GM20000 (cell line): ENCODE measurements at regions not wholly inside any gene's neighbourhood (a gene's known extent, or its start where the extent isn't known, plus 50 kb on each side); places are given as distances from the start of the nearest gene placed in this dataset.
"Not testable (repeated sequence)": the region's sequence is repeated elsewhere in the genome, so short reads cannot be mapped to it uniquely, and the experiment has no call there.

Experiments
- DNase-seq: peaks from one replicate; pipeline ENCODE4 v3.0.0; 2012; ENCODE audit warnings: low spot score
- TF ChIP-seq, protein P1 (sequence below): IDR thresholded peaks from 2 replicates; pipeline ENCODE4 v1.5.1; 2012; ENCODE audit warnings: mild to moderate bottlenecking, control low read depth; ENCODE audit errors: extremely low read depth, missing control alignments

DNA sequence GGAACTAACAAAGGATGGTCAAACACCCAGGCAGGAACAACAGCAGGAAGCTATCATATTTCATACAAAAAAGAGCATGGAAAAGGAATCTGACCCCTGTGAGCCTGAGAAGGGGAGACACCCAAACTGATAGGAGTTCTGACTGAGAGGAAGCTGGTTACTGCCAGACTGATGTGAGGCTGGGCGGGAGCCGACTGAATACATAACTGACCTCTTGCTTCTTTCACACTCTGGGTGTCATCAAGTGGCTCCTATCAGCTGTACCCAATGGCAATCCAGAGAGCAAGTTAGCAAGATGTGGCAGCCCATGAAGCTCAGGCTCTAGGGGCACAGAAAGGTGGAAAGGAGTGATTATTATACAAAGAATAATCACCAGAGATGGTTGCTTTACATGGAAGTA, 795.1 kb upstream of the HS3ST5 start:
- no peak for DNase-seq
- TF ChIP-seq, protein P1, sequence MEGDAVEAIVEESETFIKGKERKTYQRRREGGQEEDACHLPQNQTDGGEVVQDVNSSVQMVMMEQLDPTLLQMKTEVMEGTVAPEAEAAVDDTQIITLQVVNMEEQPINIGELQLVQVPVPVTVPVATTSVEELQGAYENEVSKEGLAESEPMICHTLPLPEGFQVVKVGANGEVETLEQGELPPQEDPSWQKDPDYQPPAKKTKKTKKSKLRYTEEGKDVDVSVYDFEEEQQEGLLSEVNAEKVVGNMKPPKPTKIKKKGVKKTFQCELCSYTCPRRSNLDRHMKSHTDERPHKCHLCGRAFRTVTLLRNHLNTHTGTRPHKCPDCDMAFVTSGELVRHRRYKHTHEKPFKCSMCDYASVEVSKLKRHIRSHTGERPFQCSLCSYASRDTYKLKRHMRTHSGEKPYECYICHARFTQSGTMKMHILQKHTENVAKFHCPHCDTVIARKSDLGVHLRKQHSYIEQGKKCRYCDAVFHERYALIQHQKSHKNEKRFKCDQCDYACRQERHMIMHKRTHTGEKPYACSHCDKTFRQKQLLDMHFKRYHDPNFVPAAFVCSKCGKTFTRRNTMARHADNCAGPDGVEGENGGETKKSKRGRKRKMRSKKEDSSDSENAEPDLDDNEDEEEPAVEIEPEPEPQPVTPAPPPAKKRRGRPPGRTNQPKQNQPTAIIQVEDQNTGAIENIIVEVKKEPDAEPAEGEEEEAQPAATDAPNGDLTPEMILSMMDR = no peak

DNA sequence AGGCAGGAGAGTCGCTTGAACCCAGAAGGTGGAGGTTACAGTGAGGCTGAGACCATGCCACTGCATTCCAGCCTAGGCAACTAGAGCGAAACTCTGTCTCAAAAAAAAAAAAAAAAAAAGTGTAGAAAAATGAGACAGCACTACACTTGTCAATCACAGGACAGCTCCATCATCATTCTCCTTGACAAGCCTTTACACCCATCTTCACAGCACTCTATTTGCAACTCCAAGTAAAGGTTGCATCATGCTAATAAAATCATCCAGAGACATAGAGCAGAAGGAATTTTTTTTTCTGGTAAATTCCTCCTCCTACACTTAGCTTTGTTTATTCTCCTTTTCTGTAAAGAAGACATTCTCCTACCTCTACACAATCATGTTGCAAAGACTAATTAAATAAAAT, 791.0 kb upstream of the HS3ST5 start:
- TF ChIP-seq, protein P1 = no peak
- DNase-seq = no peak

DNA sequence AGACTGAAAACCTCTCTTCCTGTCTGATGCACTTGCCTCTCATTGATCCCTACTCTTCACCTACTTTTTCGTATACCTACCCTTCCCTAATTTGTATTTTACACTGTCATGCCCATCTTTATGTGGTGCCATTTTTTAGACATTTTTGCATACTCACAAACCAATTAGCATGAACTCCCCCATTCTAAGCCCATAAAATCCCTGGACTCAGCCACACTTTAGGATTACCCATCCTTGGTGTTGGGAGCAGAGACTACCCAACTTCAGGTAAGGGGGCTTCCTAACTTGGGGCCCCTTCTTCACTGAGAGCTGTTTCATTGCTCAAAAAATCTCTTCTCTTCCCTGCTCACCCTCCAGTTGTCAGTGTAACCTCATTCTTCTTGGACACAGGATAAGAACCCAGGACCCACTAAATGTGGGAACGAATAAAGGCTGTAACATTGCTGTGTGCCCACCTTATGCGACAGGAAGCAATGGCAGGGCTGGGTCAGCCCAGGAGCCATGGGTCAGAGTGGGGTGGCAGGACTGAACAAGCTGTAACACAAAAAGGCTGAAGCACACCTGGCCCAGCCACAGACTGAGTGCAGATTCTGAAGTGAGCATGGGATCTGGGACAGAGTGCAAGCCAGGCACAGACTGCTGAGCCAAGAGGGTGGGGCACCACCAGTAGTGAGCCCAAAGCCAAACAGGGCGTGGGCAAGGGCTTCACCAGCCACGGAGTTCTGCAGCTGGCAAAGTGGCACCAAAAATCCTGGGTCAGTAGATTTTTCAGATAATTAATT, 789.1 kb upstream of the HS3ST5 start:
- TF ChIP-seq, protein P1 = no peak
- DNase-seq = no peak

DNA sequence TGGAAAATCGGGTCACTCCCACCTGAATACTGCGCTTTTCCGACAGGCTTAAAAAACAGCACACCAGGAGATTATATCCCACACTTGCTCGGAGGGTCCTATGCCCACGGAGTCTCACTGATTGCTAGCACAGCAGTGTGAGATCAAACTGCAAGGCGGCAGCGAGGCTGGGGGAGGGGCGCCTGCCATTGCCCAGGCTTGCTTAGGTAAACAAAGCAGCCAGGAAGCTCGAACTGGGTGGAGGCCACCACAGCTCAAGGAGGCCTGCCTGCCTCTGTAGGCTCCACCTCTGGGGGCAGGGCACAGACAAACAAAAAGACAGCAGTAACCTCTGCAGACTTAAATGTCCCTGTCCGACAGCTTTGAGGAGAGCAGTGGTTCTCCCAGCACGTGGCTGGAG, 778.7 kb upstream of the HS3ST5 start:
- DNase-seq = not testable (repeated sequence)

DNA sequence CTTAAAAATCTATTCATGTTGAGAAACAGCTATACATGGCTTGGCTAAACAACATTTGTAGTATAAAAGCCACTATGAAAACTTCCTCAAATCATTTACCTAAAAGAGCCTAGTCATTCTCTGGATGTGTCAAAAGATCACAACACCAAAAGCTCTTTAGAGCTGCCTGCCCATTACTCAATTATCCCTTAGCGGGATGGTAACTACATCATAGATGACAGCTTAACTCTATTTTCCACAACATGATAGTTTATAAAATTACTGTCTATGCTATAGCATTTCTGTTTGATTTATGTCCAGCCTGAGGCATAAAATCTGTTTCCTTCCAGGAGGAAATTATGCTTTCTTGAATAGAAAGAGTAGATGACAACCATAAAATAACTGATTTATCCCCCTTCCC, 777.6 kb upstream of the HS3ST5 start:
- TF ChIP-seq, protein P1 = no peak
- DNase-seq = no peak

DNA sequence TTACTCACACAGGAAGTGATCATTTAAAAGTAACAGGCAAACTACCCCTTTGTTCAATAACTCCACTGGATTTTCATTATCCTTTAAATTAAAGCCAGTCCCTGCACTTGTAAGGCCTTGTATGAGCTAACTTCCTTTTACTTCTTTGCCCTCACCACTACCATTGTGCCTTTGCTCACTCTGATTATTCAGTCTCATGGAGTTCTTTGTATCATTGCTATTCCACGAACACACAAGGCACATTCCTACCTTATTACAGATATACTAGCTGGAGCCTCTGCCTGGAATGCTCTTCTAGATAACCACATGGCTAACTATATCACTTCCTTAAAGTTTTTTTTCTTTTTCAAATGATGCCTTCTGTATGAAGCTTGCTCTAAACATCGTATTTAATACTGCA, 748.6 kb upstream of the HS3ST5 start:
- no peak for DNase-seq
- TF ChIP-seq, protein P1 = no peak

DNA sequence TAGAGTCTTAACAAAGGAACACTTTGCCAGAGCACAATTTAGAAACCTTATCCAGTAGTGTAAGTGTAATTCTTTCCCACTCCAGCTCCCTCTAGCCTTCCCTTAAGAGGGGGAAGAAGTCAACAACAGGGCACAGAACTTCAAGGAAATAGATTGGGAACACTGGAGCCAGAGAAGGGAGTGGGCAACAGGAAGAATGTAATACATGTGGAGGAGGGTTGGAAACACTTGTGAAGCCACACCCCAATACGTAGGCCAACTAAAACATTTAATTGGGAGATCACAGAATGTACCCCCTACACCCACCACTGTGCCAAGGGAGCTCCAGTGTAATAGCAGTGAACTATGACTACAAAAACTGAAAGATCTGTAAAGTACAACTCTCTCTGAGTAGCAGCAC, 735.7 kb upstream of the HS3ST5 start:
- TF ChIP-seq, protein P1 = no peak
- DNase-seq = no peak

DNA sequence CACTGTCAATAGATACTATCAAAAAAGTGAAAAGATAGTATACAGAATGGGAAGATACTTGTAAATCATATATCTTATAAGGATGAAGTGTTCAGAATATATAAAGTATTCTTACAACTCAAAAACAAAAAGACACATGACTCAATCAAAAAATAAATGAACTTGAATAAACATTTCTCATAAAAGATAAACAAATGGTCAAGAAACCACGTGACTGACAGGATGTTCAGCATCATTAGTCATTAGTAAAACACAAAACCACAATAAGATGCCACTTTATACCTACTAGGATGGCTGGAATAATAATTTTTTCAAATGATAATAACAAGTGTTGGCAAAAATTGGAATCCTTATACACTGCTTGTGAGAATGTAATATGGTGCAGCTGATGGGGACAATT, 729.1 kb upstream of the HS3ST5 start:
- TF ChIP-seq, protein P1 = no peak
- no peak for DNase-seq
